Right hindlimb (tissue), 1 donor: ENCODE measurements at regions not wholly inside any gene's neighbourhood (a gene's known extent, or its start where the extent isn't known, plus 50 kb on each side); places are given as distances from the start of the nearest gene placed in this dataset.
"Not testable (repeated sequence)": the region's sequence is repeated elsewhere in the genome, so short reads cannot be mapped to it uniquely, and the experiment has no call there.

Experiments used
- DNase-seq: peaks from one replicate; pipeline ENCODE4 v3.0.0-alpha.2; 2018

- DNase-seq = no peak
These were observed 52.3 kb downstream of the MRPL57 start for GRCh38 chr13:21228738-21229137.

GRCh38 chr13:21229241-21230024, 53.0 kb downstream of the MRPL57 start:
- no peak for DNase-seq

GRCh38 chr13:21230516-21230915, 54.1 kb downstream of the MRPL57 start:
- DNase-seq = no peak

GRCh38 chr13:21231426-21231940, 55.0 kb downstream of the MRPL57 start:
- DNase-seq = no peak

- DNase-seq = no peak
These were observed 55.7 kb downstream of the MRPL57 start for GRCh38 chr13:21232196-21232595.

GRCh38 chr13:21232599-21232998, 56.1 kb downstream of the MRPL57 start:
- no peak for DNase-seq

GRCh38 chr13:21233086-21233485, 56.6 kb downstream of the MRPL57 start:
- no peak for DNase-seq

- DNase-seq = no peak
These were observed 58.1 kb downstream of the MRPL57 start for GRCh38 chr13:21234526-21234925.

- no peak for DNase-seq
These were observed 58.7 kb downstream of the MRPL57 start for GRCh38 chr13:21235174-21235573.

- no peak for DNase-seq
These were observed 60.6 kb downstream of the MRPL57 start for GRCh38 chr13:21237081-21237480.

- DNase-seq = no peak
These were observed 61.8 kb downstream of the MRPL57 start for GRCh38 chr13:21238267-21238666.

GRCh38 chr13:21240586-21240985, 64.1 kb downstream of the MRPL57 start:
- no peak for DNase-seq

- no peak for DNase-seq
These were observed 65.8 kb downstream of the MRPL57 start for GRCh38 chr13:21242236-21242635.

GRCh38 chr13:21243045-21243897, 66.8 kb downstream of the MRPL57 start:
- DNase-seq = no peak

GRCh38 chr13:21243898-21244184, 67.4 kb downstream of the MRPL57 start:
- not testable (repeated sequence) for DNase-seq

- no peak for DNase-seq
These were observed 70.4 kb downstream of the MRPL57 start for GRCh38 chr13:21246761-21247452.

- no peak for DNase-seq
These were observed 79.9 kb downstream of the MRPL57 start for GRCh38 chr13:21256351-21256761.

GRCh38 chr13:21256891-21257290, 80.4 kb downstream of the MRPL57 start:
- DNase-seq = no peak

- no peak for DNase-seq
These were observed 83.4 kb downstream of the MRPL57 start for GRCh38 chr13:21259571-21260455.

- DNase-seq = not testable (repeated sequence)
These were observed 84.3 kb downstream of the MRPL57 start for GRCh38 chr13:21260561-21261290.

GRCh38 chr13:21261487-21262216, 85.2 kb downstream of the MRPL57 start:
- DNase-seq = not testable (repeated sequence)
